BLaER1 treated with 17β-estradiol and CSF1 and Interleukin-3, amounts not matched to agents 10 nM and 100 nM (cell line): ENCODE measurements at regions not wholly inside any gene's neighbourhood (a gene's known extent, or its start where the extent isn't known, plus 50 kb on each side); places are given as distances from the start of the nearest gene placed in this dataset.

ENCODE experiments used
- H3K27ac ChIP-seq, 11 experiments: shearing (Covaris generic); formaldehyde crosslinking; 2 replicates each; pipeline ENCODE4 v1.8.1; 2022
- H3K27me3 ChIP-seq, 11 experiments: shearing (Covaris generic); formaldehyde crosslinking; 2 replicates each; pipeline ENCODE4 v1.8.1; 2022
- H3K36me3 ChIP-seq, 11 experiments: shearing (Covaris generic); formaldehyde crosslinking; 2 replicates each; pipeline ENCODE4 v1.8.1; 2022
- H3K4me1 ChIP-seq, 10 experiments: shearing (Covaris generic); formaldehyde crosslinking; 2 replicates each; pipeline ENCODE4 v1.8.1; 2022
- H3K4me2 ChIP-seq, 11 experiments: shearing (Covaris generic); formaldehyde crosslinking; 2 replicates each; pipeline ENCODE4 v1.8.1; 2022
- H3K4me3 ChIP-seq, 10 experiments: shearing (Covaris generic); formaldehyde crosslinking; 2 replicates each; pipeline ENCODE4 v1.8.1; 2022
- H3K9ac ChIP-seq, 11 experiments: shearing (Covaris generic); formaldehyde crosslinking; 2 replicates each; pipeline ENCODE4 v1.8.1; 2022
- H3K9me3 ChIP-seq, 11 experiments: shearing (Covaris generic); formaldehyde crosslinking; replicated peaks in 1 of 11; 2 replicates each; pipeline ENCODE4 v1.8.1; 2022
- H4K20me1 ChIP-seq, 11 experiments: shearing (Covaris generic); formaldehyde crosslinking; 2 replicates each; pipeline ENCODE4 v1.8.1; 2022
- Cebpa-rat ChIP-seq, 11 experiments: shearing (Covaris generic); IDR thresholded peaks; 2 replicates each; pipeline ENCODE4 v1.8.1; 2022

- peaks cover 47 to 69% (median 54%) of the 10 kb centered on the region in 11 experiments for H3K9me3 ChIP-seq
- H3K4me1 ChIP-seq = peaks cover 5 to 16% (median 11%) of the 10 kb centered on the region in 10 experiments; a peak in 17 of 20 replicates
- no peaks in the 10 kb centered on the region for H4K20me1 ChIP-seq
- H3K36me3 ChIP-seq = no peaks in the 10 kb centered on the region
- no peak overlapping the region for H3K27ac ChIP-seq
- H3K9ac ChIP-seq = no peak overlapping the region
- H3K4me3 ChIP-seq = no peak overlapping the region
- no peaks in the 10 kb centered on the region for H3K27me3 ChIP-seq
- H3K4me2 ChIP-seq = no peak overlapping the region
- TF ChIP-seq Cebpa-rat (IDR thresholded peaks at IDR 0.05) = no peak
Measured at GRCh38 chr12:94813314-94813713, 163.0 kb upstream of the TMCC3 start.

- Histone ChIP-seq H3K4me2 (no peak overlapping the region), H3K9me3 (peaks cover 50 to 69% (median 55%) of the 10 kb centered on the region in 11 experiments), H3K27ac (no peak overlapping the region), H3K36me3 (no peaks in the 10 kb centered on the region), H3K4me3 (no peak overlapping the region), H4K20me1 (no peaks in the 10 kb centered on the region), H3K9ac (no peak overlapping the region), H3K27me3 (no peaks in the 10 kb centered on the region), H3K4me1 (peaks cover 0 to 8% (median 2%) of the 10 kb centered on the region in 10 experiments; a peak in 9 of 20 replicates)
- TF ChIP-seq Cebpa-rat (IDR thresholded peaks at IDR 0.05) = no peak
Measured at GRCh38 chr12:94812345-94812744, 162.0 kb upstream of the TMCC3 start.

DNA sequence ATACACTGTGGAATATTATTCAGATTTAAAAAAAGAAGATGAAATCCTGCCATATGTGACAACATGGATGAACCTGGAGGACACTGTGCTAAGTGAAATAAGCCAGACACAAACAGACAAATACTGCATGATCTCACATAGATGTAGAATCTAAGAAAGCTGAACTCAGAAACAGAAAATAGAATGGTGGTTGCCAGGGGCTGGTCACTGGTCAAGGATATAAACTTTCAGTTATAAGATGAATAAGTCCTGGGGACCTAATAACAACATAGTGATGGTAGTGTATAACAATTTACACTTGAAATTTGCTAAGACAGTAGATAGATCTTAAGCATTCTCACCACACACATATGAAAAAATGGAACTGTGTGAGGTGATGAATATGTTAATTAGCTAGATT lies 161.3 kb upstream of the TMCC3 start:
- TF ChIP-seq Cebpa-rat (IDR thresholded peaks at IDR 0.05) = no peak
- H3K4me2 ChIP-seq = no peak overlapping the region
- peaks cover 0 to 9% (median 5%) of the 10 kb centered on the region in 10 experiments; a peak in 18 of 20 replicates for H3K4me1 ChIP-seq
- peaks cover 50 to 70% (median 55%) of the 10 kb centered on the region in 11 experiments for H3K9me3 ChIP-seq
- H3K4me3 ChIP-seq = no peak overlapping the region
- no peaks in the 10 kb centered on the region for H4K20me1 ChIP-seq
- no peaks in the 10 kb centered on the region for H3K27me3 ChIP-seq
- no peak overlapping the region for H3K9ac ChIP-seq
- H3K36me3 ChIP-seq = no peaks in the 10 kb centered on the region
- no peak overlapping the region for H3K27ac ChIP-seq

DNA sequence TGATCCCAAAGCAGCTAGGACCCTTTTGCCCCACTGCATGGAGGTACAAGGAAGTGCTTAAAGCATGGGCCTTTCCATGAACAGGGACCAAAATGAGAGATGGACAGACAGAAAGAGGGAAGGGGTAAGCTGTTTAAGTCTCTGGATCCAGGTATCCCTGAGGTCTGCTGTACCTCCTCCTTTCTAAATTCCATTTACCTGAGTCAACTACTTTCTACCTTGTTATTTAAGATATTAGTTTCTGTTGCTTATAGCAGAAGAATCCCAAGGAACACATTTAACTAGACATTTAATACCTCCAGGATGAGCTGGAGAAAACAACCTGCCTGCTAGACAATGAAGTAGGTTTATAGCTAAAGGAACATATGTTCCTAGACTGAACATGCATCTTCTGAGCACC lies 157.6 kb upstream of the TMCC3 start:
- no peak for TF ChIP-seq Cebpa-rat (IDR thresholded peaks at IDR 0.05)

GRCh38 chr12:94806617-94807016 lies 156.3 kb upstream of the TMCC3 start:
- Histone ChIP-seq H3K27me3 (no peaks in the 10 kb centered on the region), H3K36me3 (no peaks in the 10 kb centered on the region), H4K20me1 (no peaks in the 10 kb centered on the region), H3K4me2 (peak overlapping the region; percentile 19 to 74 (median 64); a peak in 21 of 22 replicates), H3K4me3 (no peak overlapping the region), H3K4me1 (peaks cover 11 to 51% (median 23%) of the 10 kb centered on the region in 10 experiments), H3K9ac (peak overlapping the region in 7 of 11 experiments; percentile 12 to 64 (median 39); a peak in 9 of 22 replicates), H3K9me3 (peaks cover 12 to 31% (median 17%) of the 10 kb centered on the region in 11 experiments), H3K27ac (peak overlapping the region; percentile 41 to 85 (median 73); a peak in 21 of 22 replicates)
- TF ChIP-seq Cebpa-rat (IDR thresholded peaks at IDR 0.05) = no peak

More for the DNA sequence above, 157.6 kb upstream of the TMCC3 start:
- Histone ChIP-seq H3K27me3 (no peaks in the 10 kb centered on the region), H3K4me3 (no peak overlapping the region), H3K4me2 (no peak overlapping the region), H3K36me3 (no peaks in the 10 kb centered on the region), H3K27ac (peak overlapping the region in 6 of 11 experiments; percentile 6 to 80 (median 28); a peak in 5 of 22 replicates), H3K9ac (no peak overlapping the region), H3K4me1 (peaks cover 11 to 42% (median 23%) of the 10 kb centered on the region in 10 experiments), H3K9me3 (peaks cover 25 to 44% (median 30%) of the 10 kb centered on the region in 11 experiments), H4K20me1 (no peaks in the 10 kb centered on the region)

DNA sequence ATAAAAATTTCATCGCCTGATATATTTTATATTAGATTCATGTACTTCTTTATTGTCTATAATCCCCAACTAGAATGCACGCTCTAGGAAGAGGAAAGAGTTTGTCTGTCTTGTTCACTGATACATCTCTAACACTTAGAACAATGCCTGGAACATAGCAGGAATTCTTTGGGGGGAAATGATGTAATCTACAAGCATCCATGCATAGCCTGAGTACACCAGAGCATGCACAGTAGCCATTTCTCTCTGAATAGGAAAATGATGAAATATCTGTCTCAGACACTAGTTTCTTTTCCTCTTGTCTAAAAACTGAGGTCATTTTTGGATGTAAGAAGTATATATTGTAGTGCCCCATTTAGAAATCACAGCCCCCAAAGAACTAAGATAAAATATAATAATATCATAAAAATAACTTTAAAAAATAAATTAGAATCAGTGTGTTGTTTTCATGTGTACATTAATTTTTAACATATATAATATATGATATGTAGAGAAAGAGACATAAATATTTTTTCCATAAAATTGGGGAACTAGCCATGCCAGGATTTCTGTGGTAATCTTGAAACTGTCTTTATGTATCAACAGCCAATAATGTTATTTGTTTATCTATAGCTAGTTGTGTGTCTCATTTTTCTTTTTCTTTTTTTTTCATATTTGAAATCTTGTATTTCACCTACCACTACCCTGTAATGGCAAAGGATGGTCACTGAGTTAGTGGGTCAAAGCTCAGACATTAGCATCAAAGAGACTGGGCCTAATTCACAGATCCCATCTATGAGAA lies 155.6 kb upstream of the TMCC3 start:
- H4K20me1 ChIP-seq = no peaks in the 10 kb centered on the region
- no peaks in the 10 kb centered on the region for H3K27me3 ChIP-seq
- peak overlapping the region in 8 of 11 experiments; percentile 12 to 64 (median 35); a peak in 10 of 22 replicates for H3K9ac ChIP-seq
- peak overlapping the region; percentile 39 to 80 (median 64) for H3K4me2 ChIP-seq
- H3K4me1 ChIP-seq = peaks cover 11 to 51% (median 23%) of the 10 kb centered on the region in 10 experiments
- H3K36me3 ChIP-seq = no peaks in the 10 kb centered on the region
- peak in 4 of 11 experiments; percentile 14 to 76 (median 46); a peak in 5 of 22 replicates for TF ChIP-seq Cebpa-rat (IDR thresholded peaks at IDR 0.05)
- peaks cover 5 to 24% (median 10%) of the 10 kb centered on the region in 11 experiments for H3K9me3 ChIP-seq
- peak overlapping the region; percentile 41 to 85 (median 73); a peak in 21 of 22 replicates for H3K27ac ChIP-seq
- no peak overlapping the region for H3K4me3 ChIP-seq

GRCh38 chr12:94803939-94804338 lies 153.6 kb upstream of the TMCC3 start:
- Histone ChIP-seq H3K27me3 (no peaks in the 10 kb centered on the region), H4K20me1 (no peaks in the 10 kb centered on the region), H3K9ac (no peak overlapping the region), H3K36me3 (no peaks in the 10 kb centered on the region), H3K9me3 (peaks cover 0 to 7% (median 0%) of the 10 kb centered on the region in 11 experiments; a peak in 4 of 22 replicates), H3K4me2 (no peak overlapping the region), H3K27ac (peak overlapping the region in 1 of 11 experiments; percentile 6; a peak in 2 of 22 replicates), H3K4me1 (peaks cover 11 to 51% (median 23%) of the 10 kb centered on the region in 10 experiments), H3K4me3 (no peak overlapping the region)
- no peak for TF ChIP-seq Cebpa-rat (IDR thresholded peaks at IDR 0.05)

DNA sequence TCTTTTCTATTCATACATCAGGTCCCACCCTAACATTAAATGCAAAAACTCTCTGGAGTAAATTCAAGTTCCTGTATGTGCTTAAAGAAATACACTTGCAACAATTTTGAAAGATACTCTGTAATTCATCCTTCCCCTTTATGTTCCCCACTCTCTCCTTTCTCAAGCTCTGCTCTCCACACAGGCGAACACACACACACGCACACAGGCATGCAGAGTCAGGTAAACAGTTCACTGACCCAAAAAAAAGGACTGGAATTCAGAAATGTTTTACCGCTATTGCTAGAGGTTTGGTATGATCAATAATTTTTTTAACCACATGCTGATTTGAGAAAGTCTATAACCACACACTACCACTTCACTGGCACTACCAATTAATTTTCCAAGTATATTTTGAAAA lies 152.4 kb upstream of the TMCC3 start:
- Histone ChIP-seq H3K27ac (no peak overlapping the region), H4K20me1 (no peaks in the 10 kb centered on the region), H3K36me3 (no peaks in the 10 kb centered on the region), H3K4me3 (no peak overlapping the region), H3K27me3 (no peaks in the 10 kb centered on the region), H3K4me2 (peak overlapping the region in 2 of 11 experiments; percentile 4 to 6; a peak in 1 of 22 replicates), H3K4me1 (peaks cover 11 to 51% (median 23%) of the 10 kb centered on the region in 10 experiments), H3K9ac (no peak overlapping the region), H3K9me3 (peaks cover 0 to 6% (median 0%) of the 10 kb centered on the region in 11 experiments; a peak in 3 of 22 replicates)
- TF ChIP-seq Cebpa-rat (IDR thresholded peaks at IDR 0.05) = no peak

GRCh38 chr12:94801745-94802144 lies 151.4 kb upstream of the TMCC3 start:
- H3K4me2 ChIP-seq = no peak overlapping the region
- TF ChIP-seq Cebpa-rat (IDR thresholded peaks at IDR 0.05) = no peak
- H3K27ac ChIP-seq = no peak overlapping the region

More at GRCh38 chr12:94801745-94802144, 151.4 kb upstream of the TMCC3 start:
- Histone ChIP-seq H3K9me3 (no peaks in the 10 kb centered on the region), H3K36me3 (no peaks in the 10 kb centered on the region), H3K9ac (no peak overlapping the region), H3K4me1 (peaks cover 11 to 45% (median 20%) of the 10 kb centered on the region in 10 experiments), H3K4me3 (no peak overlapping the region), H3K27me3 (no peaks in the 10 kb centered on the region), H4K20me1 (no peaks in the 10 kb centered on the region)
